HepG2 (cell line): ENCODE measurements at regions not wholly inside any gene's neighbourhood (a gene's known extent, or its start where the extent isn't known, plus 50 kb on each side); places are given as distances from the start of the nearest gene placed in this dataset.

ENCODE experiments used
- ATAC-seq: fragments of 200-7000 bp; cut with Tn5 transposase; 3 replicates; pipeline ENCODE4 v1.9.1; 2020; ENCODE audit warnings: mild to moderate bottlenecking, moderate library complexity
- BruUV-seq: library from RNA; stranded (reverse); fragments of 400-500 nt; replicated peaks from 2 replicates; lab custom pipeline; 2021; lab: Mats Ljungman, UMichigan
- CTCF ChIA-PET: fragments of 300-600 bp; formaldehyde crosslinking; extraction: SDS; loops from one replicate; lab custom pipeline; 2021; ENCODE audit warnings: low total read pairs, inconsistent platforms, low intra/inter-chr PET ratio; lab: Yijun Ruan, JAX
- POLR2A ChIA-PET: fragments of 350-600 bp; sonication (Branson Sonifier 250); formaldehyde crosslinking; loops from one replicate; lab custom pipeline; 2020; ENCODE audit warnings: antibody characterized with exemption, inconsistent platforms; lab: Yijun Ruan, JAX
- DNase-seq: peaks from one replicate; pipeline ENCODE4 v3.0.0-alpha.2; 2015; ENCODE audit warnings: low spot score
- FAIRE-seq: peaks from 3 replicates; lab custom pipeline; 2011; peaks lifted over from hg19 to GRCh38; lab: Jason Lieb, UNC
- H2AFZ ChIP-seq: one replicate; pipeline ENCODE4 v1.6.1; 2011; ENCODE audit warnings: low read length, inconsistent platforms
- H3K27ac ChIP-seq: fragments of 300-600 bp; 3 replicates; pipeline ENCODE4 v1.8.0; 2011; ENCODE audit warnings: mixed run types, mild to moderate bottlenecking, mixed read lengths, low read length, inconsistent platforms; ENCODE audit not compliant: insufficient read depth; ENCODE audit errors: extremely low read length
- H3K27me3 ChIP-seq, 2 experiments: fragments of 200-600 bp in 1 of 2; 2 replicates in 1 of 2; 3 replicates in 1 of 2; pipeline versions ENCODE4 v1.6.0 to v1.8.0; 2011; ENCODE audit warnings: low read length in 2 of 2, mild to moderate bottlenecking in 2 of 2, moderate library complexity in 2 of 2, inconsistent platforms in 1 of 2; ENCODE audit not compliant: insufficient read depth in 2 of 2, control insufficient read depth in 1 of 2
- H3K36me3 ChIP-seq, 2 experiments: fragments of 200-600 bp in 1 of 2; replicated peaks in 1 of 2; 2 replicates in 1 of 2; 3 replicates in 1 of 2; pipeline versions ENCODE4 v1.5.1 to v1.8.0; 2011; ENCODE audit warnings: low read length in 2 of 2, inconsistent platforms in 1 of 2; ENCODE audit not compliant: insufficient read depth in 2 of 2, control insufficient read depth in 1 of 2
- H3K4me1 ChIP-seq: 2 replicates; pipeline ENCODE4 v1.5.1; 2012; ENCODE audit warnings: low read length, inconsistent platforms; ENCODE audit not compliant: insufficient read depth
- H3K4me2 ChIP-seq: 2 replicates; pipeline ENCODE4 v1.6.0; 2011; ENCODE audit warnings: low read depth, low read length, inconsistent platforms
- H3K4me3 ChIP-seq, 3 experiments: fragments of 200-600 bp in 1 of 3; sonication (generic), shearing (Covaris generic) in 1 of 3; replicated peaks in 1 of 3; 2 replicates each; pipeline ENCODE4 v1.5.1; 2011 to 2016; ENCODE audit warnings: low read length in 3 of 3, inconsistent platforms in 2 of 3, low read depth in 2 of 3, mild to moderate bottlenecking in 2 of 3, control low read depth in 1 of 3, mixed read lengths in 1 of 3; ENCODE audit not compliant: insufficient read depth in 1 of 3
- H3K79me2 ChIP-seq: one replicate; pipeline ENCODE4 v1.6.1; 2011; ENCODE audit warnings: low read length, inconsistent platforms; ENCODE audit not compliant: insufficient read depth
- H3K9ac ChIP-seq: 2 replicates; pipeline ENCODE4 v1.6.0; 2011; ENCODE audit warnings: mild to moderate bottlenecking, low read depth, low read length, inconsistent platforms; ENCODE audit not compliant: insufficient read depth
- H3K9me3 ChIP-seq: 2 replicates; pipeline ENCODE4 v1.5.1; 2012; ENCODE audit warnings: mild to moderate bottlenecking, low read length
- H4K20me1 ChIP-seq: 2 replicates; pipeline ENCODE4 v1.6.0; 2011; ENCODE audit warnings: inconsistent platforms, mild to moderate bottlenecking, low read length, moderate library complexity; ENCODE audit not compliant: insufficient read depth
- GZF1 ChIP-seq: sonication (generic); formaldehyde crosslinking; IDR thresholded peaks from 2 replicates; pipeline ENCODE4 v1.5.1; 2020; ENCODE audit warnings: mild to moderate bottlenecking, missing genetic modification reagents
- MAFF ChIP-seq: IDR thresholded peaks from 2 replicates; pipeline ENCODE4 v1.6.1; 2011; ENCODE audit warnings: low read depth, low read length, improper control_type of control experiment
- MAFK ChIP-seq, 2 experiments: IDR thresholded peaks in 1 of 2; conservative IDR thresholded peaks in 1 of 2; 2 replicates each; pipeline ENCODE4 v1.6.1; 2011; ENCODE audit warnings: improper control_type of control experiment in 2 of 2, low read length in 2 of 2
- in situ Hi-C: cut with HindIII; loops from 2 replicates; pipeline ENCODE4 v1.10.0; 2017; ENCODE audit warnings: low pct_unique_long_range_greater_than_20kb; ENCODE audit not compliant: extremely low pct_ligation_motif_present
- intact Hi-C: fragments of 100-400 bp; cut with micrococcal nuclease; formaldehyde crosslinking; loops from one replicate; pipeline ENCODE4 v1.10.0; 2022; ENCODE audit not compliant: unreplicated experiment
- TF ChIP-seq, protein P1 (sequence below): sonication (generic); formaldehyde crosslinking; IDR thresholded peaks from 2 replicates; pipeline ENCODE4 v1.4.0; 2020; ENCODE audit warnings: low read depth, mild to moderate bottlenecking, missing genetic modification reagents

DNA sequence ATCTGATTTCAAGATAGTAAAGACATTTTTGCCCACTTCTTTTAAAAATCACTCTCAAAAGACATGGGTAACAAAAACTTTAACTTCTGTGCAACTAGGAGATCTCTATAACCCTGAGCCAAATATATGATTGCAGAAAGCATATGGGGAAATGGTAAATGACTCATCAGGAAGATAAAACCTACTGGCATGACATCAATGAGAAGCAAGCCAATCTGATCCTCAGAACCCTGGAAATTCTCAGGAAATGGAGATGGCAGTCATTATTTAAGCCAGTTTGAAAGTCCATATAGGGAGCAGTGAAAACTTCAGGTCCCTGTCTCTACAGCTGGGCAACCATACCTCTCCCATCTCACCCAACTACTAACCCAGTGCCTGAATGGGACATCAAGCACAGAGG is 249.7 kb upstream of the NREP start:
- Histone ChIP-seq H3K27ac (no peak overlapping the region), H3K4me1 (no peaks in the 10 kb centered on the region), H3K27me3 (no peaks in the 10 kb centered on the region; a peak in 1 of 5 replicates), H3K9ac (no peak overlapping the region), H3K79me2 (no peaks in the 10 kb centered on the region), H3K4me3 (no peak overlapping the region), H3K4me2 (no peak overlapping the region), H2AFZ (no peak overlapping the region), H3K36me3 (no peaks in the 10 kb centered on the region), H4K20me1 (no peaks in the 10 kb centered on the region), H3K9me3 (no peaks in the 10 kb centered on the region)
- intact Hi-C loops = no loop called here
- BruUV-seq = no TSS peak
- ChIA-PET CTCF (no interaction called here), POLR2A (no interaction called here)
- no peak for FAIRE-seq
- no peak for ATAC-seq
- DNase-seq = no peak
- no peak for TF ChIP-seq GZF1
- in situ Hi-C loops = no loop called here

DNA sequence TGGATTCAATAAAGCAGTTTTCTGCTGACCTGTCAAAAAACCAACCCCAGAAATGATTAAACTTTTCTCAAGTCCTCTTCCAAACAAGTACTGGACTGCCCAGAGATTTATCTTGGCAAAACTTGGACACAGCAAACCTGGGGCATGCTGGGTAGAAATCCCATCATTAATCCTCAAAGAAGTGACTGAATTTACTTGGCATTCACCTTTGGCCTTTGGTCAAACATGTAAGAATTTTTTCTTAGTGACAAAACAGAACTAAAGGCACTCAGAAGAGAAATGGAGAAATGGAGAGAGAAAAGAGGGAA is 248.6 kb upstream of the NREP start:
- ChIA-PET POLR2A (no interaction called here), CTCF (no interaction called here)
- Histone ChIP-seq H4K20me1 (no peaks in the 10 kb centered on the region), H3K4me3 (no peak overlapping the region), H3K79me2 (no peaks in the 10 kb centered on the region), H3K27me3 (no peaks in the 10 kb centered on the region; a peak in 1 of 5 replicates), H3K27ac (no peak overlapping the region), H3K9ac (no peak overlapping the region), H3K9me3 (no peaks in the 10 kb centered on the region), H3K4me1 (no peaks in the 10 kb centered on the region), H2AFZ (no peak overlapping the region), H3K4me2 (no peak overlapping the region), H3K36me3 (no peaks in the 10 kb centered on the region)
- in situ Hi-C loops = no loop called here
- TF ChIP-seq, protein P1, sequence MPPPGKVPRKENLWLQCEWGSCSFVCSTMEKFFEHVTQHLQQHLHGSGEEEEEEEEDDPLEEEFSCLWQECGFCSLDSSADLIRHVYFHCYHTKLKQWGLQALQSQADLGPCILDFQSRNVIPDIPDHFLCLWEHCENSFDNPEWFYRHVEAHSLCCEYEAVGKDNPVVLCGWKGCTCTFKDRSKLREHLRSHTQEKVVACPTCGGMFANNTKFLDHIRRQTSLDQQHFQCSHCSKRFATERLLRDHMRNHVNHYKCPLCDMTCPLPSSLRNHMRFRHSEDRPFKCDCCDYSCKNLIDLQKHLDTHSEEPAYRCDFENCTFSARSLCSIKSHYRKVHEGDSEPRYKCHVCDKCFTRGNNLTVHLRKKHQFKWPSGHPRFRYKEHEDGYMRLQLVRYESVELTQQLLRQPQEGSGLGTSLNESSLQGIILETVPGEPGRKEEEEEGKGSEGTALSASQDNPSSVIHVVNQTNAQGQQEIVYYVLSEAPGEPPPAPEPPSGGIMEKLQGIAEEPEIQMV = no peak
- TF ChIP-seq MAFF (peak; percentile 88), MAFK (conservative IDR thresholded peaks at IDR 0.05 in 1 of 2, IDR thresholded peaks at IDR 0.05 in 1 of 2; ENCODE audit: low read length in 2 of 2) (peak; percentile 80 to 93)
- no peak for ATAC-seq
- intact Hi-C loops = no loop called here
- FAIRE-seq = no peak
- no peak for DNase-seq
- BruUV-seq = no TSS peak
